ENCODE measurements at regions not wholly inside any gene's neighbourhood (a gene's known extent, or its start where the extent isn't known, plus 50 kb on each side); places are given as distances from the start of the nearest gene placed in this dataset.
A peak's percentile ranks its signal among the peaks of the same experiment; 100 is the strongest.

- H3K4me2 ChIP-seq (ENCODE audit: control insufficient read depth, extremely low read depth, insufficient read depth, low read depth, low read length) = peak overlapping the region; percentile 8
- no peaks in the 10 kb centered on the region for H4K20me1 ChIP-seq (ENCODE audit: control insufficient read depth, extremely low read depth, insufficient read depth, low read length)
- peaks cover 43% of the 10 kb centered on the region for H3K4me1 ChIP-seq (ENCODE audit: control insufficient read depth, extremely low read depth, insufficient read depth, low read length)
- TF ChIP-seq CTCF (optimal IDR thresholded peaks at IDR 0.05 in 1 of 3, IDR thresholded peaks at IDR 0.05 in 1 of 3, conservative IDR thresholded peaks at IDR 0.05 in 1 of 3; ENCODE audit: extremely low read depth in 1 of 3, insufficient read depth in 2 of 3, low read length in 3 of 3) = no peak
- TF ChIP-seq EZH2 (IDR thresholded peaks at IDR 0.05; ENCODE audit: low read length) = no peak
- DNase-seq (ENCODE audit: low read depth, low spot score) (no peak), FAIRE-seq (no peak)
- H3K9ac ChIP-seq (ENCODE audit: control insufficient read depth, extremely low read depth, insufficient read depth, low read length) = peak overlapping the region; percentile 60
- no peaks in the 10 kb centered on the region for H3K9me1 ChIP-seq (ENCODE audit: control insufficient read depth, extremely low read depth, insufficient read depth, low read length)
- H3K4me3 ChIP-seq (ENCODE audit: control insufficient read depth in 2 of 3, extremely low read depth in 1 of 3, insufficient read depth in 2 of 3, low read depth in 1 of 3, low read length in 3 of 3) = no peak overlapping the region
- no peaks in the 10 kb centered on the region for H3K27me3 ChIP-seq (ENCODE audit: control insufficient read depth, extremely low read depth, insufficient read depth, low read length)
- no peaks in the 10 kb centered on the region for H3K9me3 ChIP-seq (ENCODE audit: control insufficient read depth, low read depth, low read length)
- H3K79me2 ChIP-seq (ENCODE audit: control insufficient read depth, insufficient read depth, low read length) = no peaks in the 10 kb centered on the region
- dilution Hi-C loops (cut with MboI; ENCODE audit: extremely low pct_ligation_motif_present, low sequenced_read_pairs) = no loop called here
- no peak overlapping the region for H2AFZ ChIP-seq (ENCODE audit: control insufficient read depth, low read length)
- no peaks in the 10 kb centered on the region for H3K36me3 ChIP-seq (ENCODE audit: control insufficient read depth in 2 of 2, extremely low read depth in 1 of 2, insufficient read depth in 2 of 2, low read length in 2 of 2)
- peak overlapping the region; percentile 85 for H3K27ac ChIP-seq (ENCODE audit: control insufficient read depth, insufficient read depth, low read length)
Observed at GRCh38 chr2:20513946-20514345, 67.1 kb downstream of the RHOB start.

DNA sequence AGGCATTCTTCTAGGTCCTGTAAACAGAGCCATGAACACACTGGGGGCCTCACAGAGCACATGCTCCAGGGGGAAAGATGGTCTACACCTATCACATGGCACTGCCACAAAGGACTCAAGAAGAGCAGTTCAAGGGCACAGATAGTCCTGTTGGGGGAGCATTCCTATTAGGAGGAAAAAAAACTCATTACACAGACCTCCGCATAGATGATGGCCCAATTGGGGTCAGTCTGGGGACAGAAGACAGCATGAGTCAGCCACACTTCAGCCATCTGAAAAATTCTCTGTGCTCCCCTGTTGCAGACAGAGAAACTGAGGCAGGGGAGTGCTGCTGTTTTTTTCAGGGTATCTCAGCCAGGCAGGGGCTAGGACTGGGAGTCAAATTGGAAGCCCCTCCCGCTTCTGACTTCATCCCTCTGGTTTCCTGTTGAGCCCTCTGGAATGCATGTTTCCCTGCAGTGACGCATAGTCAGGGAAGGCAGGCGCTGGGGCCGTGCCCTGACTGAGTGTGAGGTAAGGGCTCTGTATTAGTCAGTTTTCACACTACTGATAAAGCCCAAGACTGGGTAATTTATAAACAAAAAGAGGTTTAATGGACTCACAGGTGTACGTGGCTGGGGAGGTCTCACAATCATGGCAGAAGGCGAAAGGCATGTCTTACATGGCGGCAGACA lies 67.9 kb downstream of the RHOB start:
- no peak overlapping the region for H3K4me3 ChIP-seq (ENCODE audit: control insufficient read depth in 2 of 3, extremely low read depth in 1 of 3, insufficient read depth in 2 of 3, low read depth in 1 of 3, low read length in 3 of 3)
- DNase-seq (ENCODE audit: low read depth, low spot score) (peak; percentile 77), FAIRE-seq (peak; percentile 93)
- no peaks in the 10 kb centered on the region for H3K27me3 ChIP-seq (ENCODE audit: control insufficient read depth, extremely low read depth, insufficient read depth, low read length)
- H3K27ac ChIP-seq (ENCODE audit: control insufficient read depth, insufficient read depth, low read length) = peak overlapping the region; percentile 85
- no peaks in the 10 kb centered on the region for H3K9me3 ChIP-seq (ENCODE audit: control insufficient read depth, low read depth, low read length)
- TF ChIP-seq CTCF (optimal IDR thresholded peaks at IDR 0.05 in 1 of 3, IDR thresholded peaks at IDR 0.05 in 1 of 3, conservative IDR thresholded peaks at IDR 0.05 in 1 of 3; ENCODE audit: extremely low read depth in 1 of 3, insufficient read depth in 2 of 3, low read length in 3 of 3) (no peak), EZH2 (IDR thresholded peaks at IDR 0.05; ENCODE audit: low read length) (no peak)
- no peaks in the 10 kb centered on the region for H3K36me3 ChIP-seq (ENCODE audit: control insufficient read depth in 2 of 2, extremely low read depth in 1 of 2, insufficient read depth in 2 of 2, low read length in 2 of 2)
- H3K9ac ChIP-seq (ENCODE audit: control insufficient read depth, extremely low read depth, insufficient read depth, low read length) = peak overlapping the region; percentile 60
- H2AFZ ChIP-seq (ENCODE audit: control insufficient read depth, low read length) = peak overlapping the region; percentile 34
- H3K79me2 ChIP-seq (ENCODE audit: control insufficient read depth, insufficient read depth, low read length) = no peaks in the 10 kb centered on the region
- dilution Hi-C loops (cut with MboI; ENCODE audit: extremely low pct_ligation_motif_present, low sequenced_read_pairs) = no loop called here
- no peaks in the 10 kb centered on the region for H3K9me1 ChIP-seq (ENCODE audit: control insufficient read depth, extremely low read depth, insufficient read depth, low read length)
- H4K20me1 ChIP-seq (ENCODE audit: control insufficient read depth, extremely low read depth, insufficient read depth, low read length) = no peaks in the 10 kb centered on the region
- H3K4me2 ChIP-seq (ENCODE audit: control insufficient read depth, extremely low read depth, insufficient read depth, low read depth, low read length) = peak overlapping the region; percentile 52
- peaks cover 38% of the 10 kb centered on the region for H3K4me1 ChIP-seq (ENCODE audit: control insufficient read depth, extremely low read depth, insufficient read depth, low read length)

All from keratinocyte (primary cell).